Endothelial cell of umbilical vein (primary cell): ENCODE measurements at regions not wholly inside any gene's neighbourhood (a gene's known extent, or its start where the extent isn't known, plus 50 kb on each side); places are given as distances from the start of the nearest gene placed in this dataset.

ENCODE experiments used
- EZH2 ChIP-seq: IDR thresholded peaks from 2 replicates; pipeline ENCODE4 v1.6.1; 2012; ENCODE audit warnings: borderline replicate concordance, low read depth, mild to moderate bottlenecking, moderate library complexity, low read length, inconsistent platforms; ENCODE audit not compliant: severe bottlenecking
- FOS ChIP-seq: IDR thresholded peaks from 2 replicates; pipeline ENCODE4 v1.6.1; 2011; ENCODE audit warnings: mild to moderate bottlenecking, low read length, moderate library complexity, borderline replicate concordance; ENCODE audit not compliant: insufficient read depth
- GATA2 ChIP-seq: IDR thresholded peaks from 2 replicates; pipeline ENCODE4 v1.7.0; 2011; ENCODE audit warnings: low read depth, mild to moderate bottlenecking, moderate library complexity, mixed read lengths, low read length; ENCODE audit not compliant: insufficient read length, insufficient read depth
- JUN ChIP-seq: IDR thresholded peaks from 2 replicates; pipeline ENCODE4 v1.6.1; 2011; ENCODE audit warnings: borderline replicate concordance, low read depth; ENCODE audit not compliant: insufficient read length, insufficient read depth
- MYC ChIP-seq: IDR thresholded peaks from one replicate; pipeline ENCODE4 v1.6.1; 2011; ENCODE audit warnings: mild to moderate bottlenecking, low read depth, low read length
- POLR2A ChIP-seq: IDR thresholded peaks from 2 replicates; pipeline ENCODE4 v1.6.1; 2012; ENCODE audit warnings: low read depth, mild to moderate bottlenecking, control low read depth, low read length
- POLR2AphosphoS5 ChIP-seq: IDR thresholded peaks from 2 replicates; pipeline ENCODE4 v1.6.1; 2012; ENCODE audit warnings: low read depth, mild to moderate bottlenecking, control low read depth, low read length, moderate library complexity; ENCODE audit not compliant: insufficient read depth
- TF ChIP-seq, protein P1 (sequence below), 2 donors: IDR thresholded peaks; 1 replicate in 1 of 2; 2 replicates in 1 of 2; pipeline ENCODE4 v1.5.1; 2011; ENCODE audit warnings: low read length in 2 of 2, mild to moderate bottlenecking in 2 of 2, moderate library complexity in 2 of 2, control low read depth in 1 of 2, inconsistent platforms in 1 of 2, low read depth in 1 of 2; ENCODE audit not compliant: insufficient read depth in 1 of 2; ENCODE audit errors: extremely low read depth in 1 of 2
- TF ChIP-seq, protein P2 (sequence below): IDR thresholded peaks from 2 replicates; pipeline ENCODE4 v1.6.1; 2011; ENCODE audit not compliant: insufficient read depth, insufficient read length

- TF ChIP-seq EZH2 = no peak
- TF ChIP-seq, protein P1, sequence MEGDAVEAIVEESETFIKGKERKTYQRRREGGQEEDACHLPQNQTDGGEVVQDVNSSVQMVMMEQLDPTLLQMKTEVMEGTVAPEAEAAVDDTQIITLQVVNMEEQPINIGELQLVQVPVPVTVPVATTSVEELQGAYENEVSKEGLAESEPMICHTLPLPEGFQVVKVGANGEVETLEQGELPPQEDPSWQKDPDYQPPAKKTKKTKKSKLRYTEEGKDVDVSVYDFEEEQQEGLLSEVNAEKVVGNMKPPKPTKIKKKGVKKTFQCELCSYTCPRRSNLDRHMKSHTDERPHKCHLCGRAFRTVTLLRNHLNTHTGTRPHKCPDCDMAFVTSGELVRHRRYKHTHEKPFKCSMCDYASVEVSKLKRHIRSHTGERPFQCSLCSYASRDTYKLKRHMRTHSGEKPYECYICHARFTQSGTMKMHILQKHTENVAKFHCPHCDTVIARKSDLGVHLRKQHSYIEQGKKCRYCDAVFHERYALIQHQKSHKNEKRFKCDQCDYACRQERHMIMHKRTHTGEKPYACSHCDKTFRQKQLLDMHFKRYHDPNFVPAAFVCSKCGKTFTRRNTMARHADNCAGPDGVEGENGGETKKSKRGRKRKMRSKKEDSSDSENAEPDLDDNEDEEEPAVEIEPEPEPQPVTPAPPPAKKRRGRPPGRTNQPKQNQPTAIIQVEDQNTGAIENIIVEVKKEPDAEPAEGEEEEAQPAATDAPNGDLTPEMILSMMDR (IDR thresholded peaks at IDR 0.05; ENCODE audit: extremely low read depth in 1 of 2, insufficient read depth in 1 of 2, low read depth in 1 of 2, low read length in 2 of 2) = no peak
- no peak for TF ChIP-seq POLR2A
- no peak for TF ChIP-seq POLR2AphosphoS5
- TF ChIP-seq MYC = no peak
- TF ChIP-seq, protein P2, sequence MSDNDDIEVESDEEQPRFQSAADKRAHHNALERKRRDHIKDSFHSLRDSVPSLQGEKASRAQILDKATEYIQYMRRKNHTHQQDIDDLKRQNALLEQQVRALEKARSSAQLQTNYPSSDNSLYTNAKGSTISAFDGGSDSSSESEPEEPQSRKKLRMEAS = no peak
- TF ChIP-seq JUN = no peak
- TF ChIP-seq GATA2 = no peak
- no peak for TF ChIP-seq FOS
Observed at GRCh38 chr16:65822148-65822547, 544.3 kb upstream of the CDH5 start.
